ENCODE measurements at regions not wholly inside any gene's neighbourhood (a gene's known extent, or its start where the extent isn't known, plus 50 kb on each side); places are given as distances from the start of the nearest gene placed in this dataset.

DNA sequence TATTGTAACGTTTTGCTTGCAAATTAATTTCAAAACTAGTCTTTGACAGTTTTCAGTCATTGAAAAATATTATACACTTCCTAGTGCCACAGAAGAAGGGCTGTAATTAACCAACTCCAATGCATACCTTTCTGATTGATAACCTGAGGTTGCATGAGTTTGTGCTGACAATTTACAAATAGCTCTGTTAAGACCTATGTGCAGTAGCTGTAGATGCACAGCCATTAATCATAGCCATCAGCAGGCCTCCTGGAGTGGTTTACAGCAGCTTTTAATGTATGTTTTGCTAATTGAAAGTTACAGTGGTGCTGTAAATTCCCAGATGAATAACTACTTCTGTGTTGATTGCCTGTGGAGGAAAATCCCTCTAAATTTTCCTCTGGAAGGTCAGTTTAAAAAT lies 758.1 kb downstream of the SH3BGRL start:
- TF ChIP-seq, protein P1, sequence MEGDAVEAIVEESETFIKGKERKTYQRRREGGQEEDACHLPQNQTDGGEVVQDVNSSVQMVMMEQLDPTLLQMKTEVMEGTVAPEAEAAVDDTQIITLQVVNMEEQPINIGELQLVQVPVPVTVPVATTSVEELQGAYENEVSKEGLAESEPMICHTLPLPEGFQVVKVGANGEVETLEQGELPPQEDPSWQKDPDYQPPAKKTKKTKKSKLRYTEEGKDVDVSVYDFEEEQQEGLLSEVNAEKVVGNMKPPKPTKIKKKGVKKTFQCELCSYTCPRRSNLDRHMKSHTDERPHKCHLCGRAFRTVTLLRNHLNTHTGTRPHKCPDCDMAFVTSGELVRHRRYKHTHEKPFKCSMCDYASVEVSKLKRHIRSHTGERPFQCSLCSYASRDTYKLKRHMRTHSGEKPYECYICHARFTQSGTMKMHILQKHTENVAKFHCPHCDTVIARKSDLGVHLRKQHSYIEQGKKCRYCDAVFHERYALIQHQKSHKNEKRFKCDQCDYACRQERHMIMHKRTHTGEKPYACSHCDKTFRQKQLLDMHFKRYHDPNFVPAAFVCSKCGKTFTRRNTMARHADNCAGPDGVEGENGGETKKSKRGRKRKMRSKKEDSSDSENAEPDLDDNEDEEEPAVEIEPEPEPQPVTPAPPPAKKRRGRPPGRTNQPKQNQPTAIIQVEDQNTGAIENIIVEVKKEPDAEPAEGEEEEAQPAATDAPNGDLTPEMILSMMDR (conservative IDR thresholded peaks at IDR 0.05): no peak
- TF ChIP-seq ZFX (IDR thresholded peaks at IDR 0.05): no peak

Data from C4-2B (cell line).